Kasumi-1 (cell line): ENCODE measurements at regions not wholly inside any gene's neighbourhood (a gene's known extent, or its start where the extent isn't known, plus 50 kb on each side); places are given as distances from the start of the nearest gene placed in this dataset.

Source experiments
- DNase-seq, 2 experiments: peaks; one replicate each; lab custom pipeline; 2025; lab: John Stamatoyannopoulos, UW

DNA sequence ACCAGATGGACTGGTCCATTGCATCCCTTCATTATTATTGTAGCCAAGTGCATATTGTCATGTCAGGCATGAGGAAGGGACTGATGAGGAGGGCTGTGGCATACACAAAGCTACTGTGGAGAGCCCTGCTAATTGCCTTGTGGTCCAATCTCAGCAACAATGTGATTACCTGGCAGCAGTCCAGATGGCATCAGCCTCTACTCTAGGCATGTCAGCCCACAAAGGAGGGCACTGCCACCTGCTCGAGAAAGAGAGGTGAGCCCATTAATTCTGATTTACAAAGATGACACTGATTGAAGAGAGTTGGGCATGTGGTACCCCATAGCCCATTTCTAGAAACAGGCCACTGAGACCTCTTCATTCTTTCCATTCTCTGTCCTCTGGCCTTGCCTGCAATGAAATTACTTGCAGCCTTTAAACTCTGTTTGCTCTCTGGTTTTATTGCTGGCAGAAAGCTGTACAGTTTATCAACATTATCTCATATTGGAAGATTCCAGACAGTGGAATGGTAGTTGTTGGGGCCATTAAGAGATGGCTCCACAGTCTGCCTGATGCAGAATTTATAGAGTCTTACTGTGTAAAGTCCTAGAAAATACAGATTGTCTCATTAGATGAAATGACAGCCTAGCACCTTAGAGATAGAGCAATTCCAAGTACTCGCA is 307.7 kb downstream of the ARPP21 start:
- DNase-seq, result no peak

DNA sequence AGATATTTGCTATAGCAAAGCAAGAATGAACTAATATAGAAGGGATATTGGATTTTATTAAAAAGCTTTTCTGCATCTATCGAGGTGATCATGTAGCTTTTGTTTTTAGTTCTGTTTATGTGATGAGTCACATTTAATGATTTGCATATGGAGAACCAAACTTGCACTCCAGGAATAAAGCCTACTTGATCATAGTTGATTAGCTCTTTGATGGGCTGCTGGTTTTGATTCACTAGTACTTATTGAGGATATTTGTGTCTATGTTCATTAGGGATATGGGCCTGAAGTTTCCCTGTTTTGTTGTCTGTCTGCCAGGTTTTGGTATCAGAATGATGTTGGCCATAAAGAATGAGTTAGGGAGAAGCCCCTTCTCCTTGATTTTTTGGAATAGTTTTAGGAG is 310.7 kb downstream of the ARPP21 start:
- DNase-seq, result no peak

GRCh38 chr3:35954413-35954812 is 315.1 kb downstream of the ARPP21 start:
- no peak for DNase-seq

DNA sequence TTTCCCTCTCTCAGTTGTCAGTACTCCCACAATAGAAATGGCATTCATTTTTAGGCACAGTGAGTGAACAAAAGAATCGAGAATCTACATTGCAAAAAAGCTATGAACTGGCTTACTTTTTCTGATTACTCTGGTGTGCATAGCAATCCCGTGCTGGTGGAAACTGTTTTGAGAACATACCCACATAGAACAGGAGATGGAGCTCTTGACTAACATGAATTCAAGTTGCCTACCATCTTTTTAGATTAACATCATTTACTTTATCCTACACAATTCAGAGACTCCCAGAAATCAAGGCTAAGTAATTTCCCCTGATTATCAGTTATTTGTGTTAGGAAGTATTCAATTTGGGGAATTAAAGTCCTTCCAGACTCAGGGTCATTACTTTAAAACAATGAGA is 326.6 kb downstream of the ARPP21 start:
- DNase-seq, result peak; percentile 73 to 83

DNA sequence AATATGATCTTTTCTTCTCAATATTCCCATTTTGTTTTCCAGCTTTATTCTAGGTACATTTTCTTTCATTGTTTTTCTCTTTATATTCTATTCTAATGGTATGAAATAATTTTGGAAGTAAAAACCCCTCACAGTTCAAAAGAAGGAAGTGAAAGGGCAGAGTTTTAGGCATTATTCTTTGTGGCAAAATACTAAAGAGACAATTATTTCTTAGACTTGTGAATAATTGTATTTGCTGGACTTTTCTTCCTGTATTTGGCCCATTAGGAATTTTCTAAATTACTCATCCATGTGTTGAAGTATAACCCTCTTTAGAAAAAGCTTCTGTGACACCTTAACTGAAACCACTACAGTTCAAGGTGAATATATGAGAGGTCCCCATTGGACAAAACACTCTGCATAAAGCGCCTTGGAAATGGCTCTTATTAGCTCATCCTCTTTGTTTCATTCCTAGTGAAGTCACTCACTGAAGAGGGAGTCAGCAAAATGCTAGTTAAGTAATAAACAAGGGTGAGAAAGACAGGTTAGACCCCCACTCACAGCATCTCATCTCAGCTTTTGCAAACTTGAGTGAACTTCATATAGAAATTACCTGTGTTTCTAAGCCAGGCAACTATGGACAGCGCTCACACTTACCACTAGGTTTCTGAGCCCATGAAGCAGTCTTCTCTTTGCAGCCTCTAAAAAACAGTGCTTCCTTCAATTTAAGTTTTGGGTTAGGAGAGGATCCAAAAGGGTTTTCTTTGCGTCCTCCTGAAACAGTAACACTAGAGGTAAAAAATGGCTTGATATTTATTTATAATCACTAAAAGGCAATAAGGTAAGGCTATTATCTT is 327.5 kb downstream of the ARPP21 start:
- DNase-seq, result peak in 1 of 2 experiments; percentile 7

DNA sequence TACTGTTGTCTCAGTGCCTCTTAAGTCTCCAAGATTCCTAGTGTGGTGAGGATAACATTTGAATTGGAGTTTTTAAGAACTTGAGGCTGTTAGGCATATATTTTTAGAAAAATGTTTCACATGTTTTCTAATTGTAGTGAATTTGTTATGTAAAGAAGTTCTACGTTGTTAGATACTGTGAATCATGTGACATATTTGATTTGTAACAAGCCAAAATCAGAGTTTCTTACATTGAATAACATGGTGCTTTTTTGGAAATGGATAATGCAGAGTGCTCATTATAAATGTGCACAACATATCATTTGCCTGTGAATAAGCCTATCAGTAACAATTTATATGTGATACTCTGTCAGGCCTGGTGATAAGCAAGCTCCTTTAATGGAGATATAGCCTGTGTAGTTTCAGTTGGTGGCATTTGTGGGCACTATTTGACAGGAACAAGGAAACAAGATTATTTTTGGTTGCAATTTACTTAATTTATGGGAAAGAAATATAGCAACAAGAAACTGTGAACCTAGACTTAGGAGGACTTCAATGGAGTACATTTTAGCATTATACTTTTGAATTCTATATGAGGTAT is 328.8 kb downstream of the ARPP21 start:
- no peak for DNase-seq

DNA sequence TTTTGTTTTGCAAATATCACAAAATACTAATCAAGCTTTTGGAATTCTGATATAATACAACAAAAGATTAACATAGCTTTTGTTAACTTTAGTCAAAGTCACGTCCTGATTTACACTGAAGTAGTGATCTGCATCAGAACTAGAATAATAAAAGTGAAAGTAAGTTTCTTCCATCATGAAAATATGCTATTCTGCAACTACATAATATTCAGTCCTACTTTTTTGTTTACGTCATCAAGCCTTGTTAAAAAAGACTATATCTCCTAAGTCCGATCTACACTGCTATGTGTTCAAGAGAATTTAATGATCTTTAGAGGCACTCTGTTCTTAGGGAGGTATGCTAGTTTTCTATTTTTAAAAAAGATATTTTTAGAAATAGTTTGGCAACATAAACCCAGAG is 330.1 kb downstream of the ARPP21 start:
- no peak for DNase-seq

- DNase-seq, result no peak
Observed at GRCh38 chr3:35970793-35971192, 331.5 kb downstream of the ARPP21 start.

GRCh38 chr3:35971686-35972085 is 332.4 kb downstream of the ARPP21 start:
- DNase-seq, result no peak

DNA sequence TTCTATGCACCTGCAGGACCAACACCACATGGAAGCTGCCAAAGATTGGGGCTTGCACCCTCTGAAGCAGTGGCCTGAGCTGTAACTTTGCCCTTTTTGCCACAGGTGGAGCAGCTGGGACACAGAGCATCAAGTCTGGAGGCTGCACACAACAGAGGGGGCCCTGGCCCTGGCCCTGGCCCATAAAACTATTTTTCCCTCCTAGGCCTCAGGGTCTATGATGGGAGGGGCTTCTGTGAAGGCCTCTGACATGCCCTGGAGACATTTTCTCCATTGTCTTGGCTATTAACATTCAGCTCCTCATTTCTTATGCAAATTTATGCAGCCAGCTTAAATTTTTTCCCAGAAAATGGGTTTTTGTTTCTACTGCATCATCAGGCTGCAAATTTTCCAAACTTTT is 335.5 kb downstream of the ARPP21 start:
- DNase-seq, result no peak

DNA sequence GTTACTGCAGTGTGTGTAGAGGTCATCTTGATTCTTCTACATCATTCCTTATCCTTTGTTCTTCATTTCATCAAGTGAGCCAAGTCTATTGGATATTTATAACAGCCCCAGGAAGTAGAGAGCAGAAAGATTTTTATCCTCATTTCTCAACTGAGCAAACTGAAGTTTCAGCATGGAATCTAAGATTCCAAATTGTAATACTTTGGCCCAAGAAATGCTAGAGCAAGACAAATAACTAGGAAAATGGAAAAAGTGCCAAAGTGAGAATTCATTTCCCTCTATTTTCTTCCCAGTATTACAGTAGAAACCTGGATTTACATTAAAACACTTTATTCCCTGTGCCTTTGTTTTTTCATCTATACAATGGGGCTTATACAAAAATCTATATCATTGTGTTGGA is 346.8 kb downstream of the ARPP21 start:
- DNase-seq, result no peak

DNA sequence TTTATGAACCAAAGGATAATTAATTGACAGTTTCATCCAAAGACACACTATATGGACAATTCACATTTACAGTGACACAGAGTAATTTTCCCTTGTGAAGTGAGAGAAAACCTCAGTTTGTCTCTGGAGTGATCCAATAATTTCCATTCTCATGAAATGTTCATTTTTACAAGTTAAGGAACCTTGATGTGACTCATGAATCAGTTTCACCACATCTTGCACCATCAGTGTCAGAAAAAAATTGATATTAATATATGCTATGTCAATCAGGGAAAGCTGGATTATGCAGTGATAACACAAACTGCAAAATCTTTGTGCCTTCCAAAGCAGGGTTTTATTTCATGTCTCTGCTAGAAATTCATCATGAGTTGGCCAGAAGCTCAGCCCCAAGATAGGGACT is 348.1 kb downstream of the ARPP21 start:
- no peak for DNase-seq

GRCh38 chr3:35992041-35992440 is 352.7 kb downstream of the ARPP21 start:
- no peak for DNase-seq

GRCh38 chr3:36011791-36012190 is 368.5 kb upstream of the STAC start:
- DNase-seq, result no peak

GRCh38 chr3:36013425-36013824 is 366.9 kb upstream of the STAC start:
- DNase-seq, result no peak

- no peak for DNase-seq
Observed at GRCh38 chr3:36025232-36025631, 355.1 kb upstream of the STAC start.

- no peak for DNase-seq
Observed at GRCh38 chr3:36032180-36033047, 347.9 kb upstream of the STAC start.

GRCh38 chr3:36058404-36059030 is 321.8 kb upstream of the STAC start:
- DNase-seq, result no peak

- DNase-seq, result no peak
Observed at GRCh38 chr3:36060950-36061349, 319.4 kb upstream of the STAC start.

GRCh38 chr3:36063992-36064391 is 316.3 kb upstream of the STAC start:
- no peak for DNase-seq

DNA sequence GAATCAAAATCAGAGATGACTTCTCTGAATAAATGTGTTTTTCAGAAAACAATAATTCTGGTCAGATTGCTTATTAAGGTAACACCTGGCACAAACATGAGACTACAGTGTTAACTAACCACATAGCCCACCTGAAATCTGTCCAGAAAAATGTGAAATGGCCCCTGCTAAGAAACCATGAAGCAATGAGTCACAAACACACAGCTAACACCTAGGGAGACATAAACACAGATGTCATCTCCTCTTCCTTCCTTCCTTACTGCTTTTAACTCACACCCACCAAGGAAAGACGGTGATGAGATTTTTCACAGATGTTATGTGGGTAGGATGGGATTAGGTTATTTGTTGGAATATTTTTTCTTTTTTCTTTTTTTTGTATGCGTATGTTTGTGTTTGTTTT is 315.0 kb upstream of the STAC start:
- DNase-seq, result no peak

GRCh38 chr3:36075491-36075890 is 304.8 kb upstream of the STAC start:
- no peak for DNase-seq
